ENCODE measurements at regions not wholly inside any gene's neighbourhood (a gene's known extent, or its start where the extent isn't known, plus 50 kb on each side); places are given as distances from the start of the nearest gene placed in this dataset.

- TF ChIP-seq CTCF (IDR thresholded peaks at IDR 0.05; ENCODE audit: borderline replicate concordance, extremely low read depth, low read length, poor library complexity, severe bottlenecking) (no peak), EZH2 (IDR thresholded peaks at IDR 0.05; ENCODE audit: borderline replicate concordance, low read depth, low read length, severe bottlenecking) (no peak)
Observed at GRCh38 chr13:85632526-85633195, 166.6 kb downstream of the SLITRK6 start.
